ENCODE measurements at regions not wholly inside any gene's neighbourhood (a gene's known extent, or its start where the extent isn't known, plus 50 kb on each side); places are given as distances from the start of the nearest gene placed in this dataset.

DNA sequence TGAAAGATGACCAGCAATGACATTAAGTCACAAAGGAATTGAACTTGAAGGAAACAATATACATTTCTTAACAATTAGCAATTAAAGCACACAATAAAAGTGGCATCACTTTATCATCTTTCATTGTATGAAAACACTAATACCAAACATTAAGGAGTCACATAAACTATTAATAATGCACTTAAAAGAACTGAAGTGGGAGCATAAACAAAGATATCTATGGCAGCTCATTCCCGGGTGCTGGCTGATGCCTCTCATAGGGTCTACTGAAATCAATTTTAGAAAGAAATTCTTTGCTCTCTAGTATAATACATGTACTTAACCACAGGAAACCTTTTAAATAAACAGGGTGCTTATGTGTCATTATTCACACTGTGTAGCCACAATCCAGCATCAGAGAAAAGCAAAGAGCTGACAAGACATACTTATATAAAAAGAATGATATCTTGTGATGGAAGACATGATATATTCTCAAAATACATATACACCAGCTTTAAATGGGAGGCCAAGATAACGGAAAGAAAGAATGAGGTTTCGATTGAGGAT is 1207.8 kb downstream of the EFNB2 start:
- H3K9ac ChIP-seq (ENCODE audit: low read length in 2 of 2), result no peak overlapping the region
- H3K4me1 ChIP-seq (ENCODE audit: control insufficient read depth, insufficient read depth, low read length), result no peaks in the 10 kb centered on the region
- H3K27me3 ChIP-seq (ENCODE audit: control insufficient read depth in 1 of 2, insufficient read depth in 2 of 2, low read length in 2 of 2), result no peaks in the 10 kb centered on the region
- H3K36me3 ChIP-seq (ENCODE audit: control insufficient read depth in 2 of 2, insufficient read depth in 2 of 2, low read length in 2 of 2), result no peaks in the 10 kb centered on the region
- no peak overlapping the region for H3K4me3 ChIP-seq (ENCODE audit: low read length in 2 of 2)
- no peaks in the 10 kb centered on the region for H3K9me3 ChIP-seq (ENCODE audit: control insufficient read depth in 2 of 2, low read length in 2 of 2)
- H3K27ac ChIP-seq (ENCODE audit: low read length), result no peak overlapping the region

DNA sequence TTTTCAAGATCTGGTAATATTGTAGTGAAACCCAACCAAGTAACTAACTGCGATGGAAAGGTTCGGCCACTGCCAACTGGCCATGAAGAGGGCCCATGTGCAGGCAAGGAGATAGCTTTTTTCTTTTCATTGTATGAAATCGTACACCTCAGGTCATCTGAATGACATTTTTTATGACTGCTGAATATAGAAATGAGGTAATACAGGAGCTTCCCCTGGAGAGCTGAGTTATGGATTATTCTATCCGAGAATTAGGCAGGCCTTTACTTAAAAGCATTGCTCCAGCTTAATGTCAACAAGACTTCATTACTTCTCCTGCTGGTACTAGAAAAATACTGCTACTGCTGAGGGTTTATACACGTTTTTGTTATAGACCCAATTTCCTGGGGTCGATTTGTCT is 1215.6 kb downstream of the EFNB2 start:
- no peaks in the 10 kb centered on the region for H3K27me3 ChIP-seq (ENCODE audit: control insufficient read depth in 1 of 2, insufficient read depth in 2 of 2, low read length in 2 of 2)
- no peak overlapping the region for H3K4me3 ChIP-seq (ENCODE audit: low read length in 2 of 2)
- H3K9ac ChIP-seq (ENCODE audit: low read length in 2 of 2), result no peak overlapping the region
- no peaks in the 10 kb centered on the region for H3K36me3 ChIP-seq (ENCODE audit: control insufficient read depth in 2 of 2, insufficient read depth in 2 of 2, low read length in 2 of 2)
- no peak overlapping the region for H3K27ac ChIP-seq (ENCODE audit: low read length)
- no peaks in the 10 kb centered on the region for H3K9me3 ChIP-seq (ENCODE audit: control insufficient read depth in 2 of 2, low read length in 2 of 2)
- no peaks in the 10 kb centered on the region for H3K4me1 ChIP-seq (ENCODE audit: control insufficient read depth, insufficient read depth, low read length)

DNA sequence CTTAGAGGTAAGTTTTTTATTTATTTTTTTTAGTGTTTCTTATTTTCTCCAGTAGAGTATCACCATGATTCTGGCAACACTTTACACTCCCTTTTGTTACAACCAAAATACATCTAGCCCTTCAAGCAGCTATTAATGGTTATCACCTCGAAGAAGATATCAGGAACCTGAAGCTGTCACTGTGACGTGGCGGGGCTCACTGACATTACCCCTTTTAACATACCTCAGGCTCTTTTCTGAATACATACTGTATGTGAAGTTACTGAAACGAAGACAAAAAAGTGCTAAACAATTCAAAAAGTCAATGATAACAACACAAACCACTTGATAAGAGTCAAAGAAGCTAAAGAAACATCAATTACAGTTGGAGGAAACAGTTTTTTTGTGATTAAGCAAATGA is 1218.7 kb downstream of the EFNB2 start:
- Histone ChIP-seq H3K27me3 (ENCODE audit: control insufficient read depth in 1 of 2, insufficient read depth in 2 of 2, low read length in 2 of 2) (no peaks in the 10 kb centered on the region), H3K27ac (ENCODE audit: low read length) (no peak overlapping the region), H3K9ac (ENCODE audit: low read length in 2 of 2) (no peak overlapping the region), H3K9me3 (ENCODE audit: control insufficient read depth in 2 of 2, low read length in 2 of 2) (no peaks in the 10 kb centered on the region), H3K36me3 (ENCODE audit: control insufficient read depth in 2 of 2, insufficient read depth in 2 of 2, low read length in 2 of 2) (no peaks in the 10 kb centered on the region), H3K4me1 (ENCODE audit: control insufficient read depth, insufficient read depth, low read length) (no peaks in the 10 kb centered on the region), H3K4me3 (ENCODE audit: low read length in 2 of 2) (no peak overlapping the region)

GRCh38 chr13:105312906-105313305 is 1222.6 kb downstream of the EFNB2 start:
- H3K9ac ChIP-seq (ENCODE audit: low read length in 2 of 2), result no peak overlapping the region
- H3K36me3 ChIP-seq (ENCODE audit: control insufficient read depth in 2 of 2, insufficient read depth in 2 of 2, low read length in 2 of 2), result no peaks in the 10 kb centered on the region
- no peaks in the 10 kb centered on the region for H3K27me3 ChIP-seq (ENCODE audit: control insufficient read depth in 1 of 2, insufficient read depth in 2 of 2, low read length in 2 of 2)
- H3K4me3 ChIP-seq (ENCODE audit: low read length in 2 of 2), result no peak overlapping the region
- H3K27ac ChIP-seq (ENCODE audit: low read length), result no peak overlapping the region
- H3K9me3 ChIP-seq (ENCODE audit: control insufficient read depth in 2 of 2, low read length in 2 of 2), result no peaks in the 10 kb centered on the region
- H3K4me1 ChIP-seq (ENCODE audit: control insufficient read depth, insufficient read depth, low read length), result no peaks in the 10 kb centered on the region

GRCh38 chr13:105311094-105311493 is 1224.4 kb downstream of the EFNB2 start:
- Histone ChIP-seq H3K27me3 (ENCODE audit: control insufficient read depth in 1 of 2, insufficient read depth in 2 of 2, low read length in 2 of 2) (no peaks in the 10 kb centered on the region), H3K9ac (ENCODE audit: low read length in 2 of 2) (no peak overlapping the region), H3K27ac (ENCODE audit: low read length) (no peak overlapping the region), H3K4me3 (ENCODE audit: low read length in 2 of 2) (no peak overlapping the region), H3K36me3 (ENCODE audit: control insufficient read depth in 2 of 2, insufficient read depth in 2 of 2, low read length in 2 of 2) (no peaks in the 10 kb centered on the region), H3K9me3 (ENCODE audit: control insufficient read depth in 2 of 2, low read length in 2 of 2) (no peaks in the 10 kb centered on the region), H3K4me1 (ENCODE audit: control insufficient read depth, insufficient read depth, low read length) (no peaks in the 10 kb centered on the region)

GRCh38 chr13:105307776-105308175 is 1227.7 kb downstream of the EFNB2 start:
- Histone ChIP-seq H3K9me3 (ENCODE audit: control insufficient read depth in 2 of 2, low read length in 2 of 2) (no peaks in the 10 kb centered on the region), H3K4me1 (ENCODE audit: control insufficient read depth, insufficient read depth, low read length) (no peaks in the 10 kb centered on the region), H3K36me3 (ENCODE audit: control insufficient read depth in 2 of 2, insufficient read depth in 2 of 2, low read length in 2 of 2) (no peaks in the 10 kb centered on the region), H3K4me3 (ENCODE audit: low read length in 2 of 2) (no peak overlapping the region), H3K9ac (ENCODE audit: low read length in 2 of 2) (no peak overlapping the region), H3K27me3 (ENCODE audit: control insufficient read depth in 1 of 2, insufficient read depth in 2 of 2, low read length in 2 of 2) (no peaks in the 10 kb centered on the region), H3K27ac (ENCODE audit: low read length) (no peak overlapping the region)

DNA sequence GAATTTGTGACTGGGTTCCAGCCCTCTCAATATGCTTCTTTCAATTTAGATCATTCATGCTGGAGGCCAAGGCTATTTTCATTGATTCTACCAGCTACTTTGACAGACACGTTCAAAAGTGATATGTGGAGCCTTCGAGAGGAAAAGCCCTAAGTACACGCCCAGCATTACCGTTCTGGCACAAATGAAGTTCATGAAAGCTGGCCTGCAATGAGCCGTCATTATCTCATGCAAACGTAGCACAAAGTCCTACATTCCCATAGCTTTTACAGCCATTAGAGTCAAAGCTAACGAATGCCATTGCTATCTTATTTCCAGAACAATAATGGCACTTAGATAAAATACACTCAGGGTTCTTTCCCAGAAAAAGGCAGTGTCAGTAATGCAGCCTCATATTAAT is 1237.6 kb downstream of the EFNB2 start:
- Histone ChIP-seq H3K9ac (ENCODE audit: low read length in 2 of 2) (no peak overlapping the region), H3K36me3 (ENCODE audit: control insufficient read depth in 2 of 2, insufficient read depth in 2 of 2, low read length in 2 of 2) (no peaks in the 10 kb centered on the region), H3K4me3 (ENCODE audit: low read length in 2 of 2) (no peak overlapping the region), H3K9me3 (ENCODE audit: control insufficient read depth in 2 of 2, low read length in 2 of 2) (no peaks in the 10 kb centered on the region), H3K27ac (ENCODE audit: low read length) (no peak overlapping the region), H3K27me3 (ENCODE audit: control insufficient read depth in 1 of 2, insufficient read depth in 2 of 2, low read length in 2 of 2) (no peaks in the 10 kb centered on the region), H3K4me1 (ENCODE audit: control insufficient read depth, insufficient read depth, low read length) (no peaks in the 10 kb centered on the region)

DNA sequence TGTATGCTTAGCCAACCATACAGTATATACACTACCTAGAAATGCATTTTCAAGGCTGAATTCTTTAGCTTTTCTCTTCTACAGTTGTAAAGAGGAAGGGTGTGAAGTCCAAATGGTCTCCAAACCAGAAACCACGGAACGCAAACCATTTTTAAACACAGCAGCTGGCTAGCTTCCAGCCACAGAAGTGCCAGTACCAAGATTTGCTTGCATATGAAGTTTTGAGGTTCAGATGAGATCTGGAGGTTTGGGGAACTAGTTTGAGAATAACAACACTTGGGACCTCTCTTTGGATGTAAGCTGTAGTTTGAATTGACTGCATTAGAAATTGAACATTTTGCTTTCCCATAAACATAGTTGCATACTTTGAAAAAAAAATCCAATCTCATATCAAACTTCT is 1243.5 kb downstream of the EFNB2 start:
- no peaks in the 10 kb centered on the region for H3K9me3 ChIP-seq (ENCODE audit: control insufficient read depth in 2 of 2, low read length in 2 of 2)
- no peak overlapping the region for H3K4me3 ChIP-seq (ENCODE audit: low read length in 2 of 2)
- no peaks in the 10 kb centered on the region for H3K4me1 ChIP-seq (ENCODE audit: control insufficient read depth, insufficient read depth, low read length)
- H3K27me3 ChIP-seq (ENCODE audit: control insufficient read depth in 1 of 2, insufficient read depth in 2 of 2, low read length in 2 of 2), result no peaks in the 10 kb centered on the region
- no peaks in the 10 kb centered on the region for H3K36me3 ChIP-seq (ENCODE audit: control insufficient read depth in 2 of 2, insufficient read depth in 2 of 2, low read length in 2 of 2)
- H3K27ac ChIP-seq (ENCODE audit: low read length), result no peak overlapping the region
- H3K9ac ChIP-seq (ENCODE audit: low read length in 2 of 2), result no peak overlapping the region

GRCh38 chr13:105290596-105290995 is 1244.9 kb downstream of the EFNB2 start:
- no peaks in the 10 kb centered on the region for H3K4me1 ChIP-seq (ENCODE audit: control insufficient read depth, insufficient read depth, low read length)
- no peak overlapping the region for H3K9ac ChIP-seq (ENCODE audit: low read length in 2 of 2)
- no peak overlapping the region for H3K4me3 ChIP-seq (ENCODE audit: low read length in 2 of 2)

GRCh38 chr13:105285526-105285925 is 1249.9 kb downstream of the EFNB2 start:
- no peak overlapping the region for H3K4me3 ChIP-seq (ENCODE audit: low read length in 2 of 2)
- H3K4me1 ChIP-seq (ENCODE audit: control insufficient read depth, insufficient read depth, low read length), result no peaks in the 10 kb centered on the region
- H3K9me3 ChIP-seq (ENCODE audit: control insufficient read depth in 2 of 2, low read length in 2 of 2), result no peaks in the 10 kb centered on the region
- no peaks in the 10 kb centered on the region for H3K36me3 ChIP-seq (ENCODE audit: control insufficient read depth in 2 of 2, insufficient read depth in 2 of 2, low read length in 2 of 2)
- H3K27ac ChIP-seq (ENCODE audit: low read length), result no peak overlapping the region
- no peaks in the 10 kb centered on the region for H3K27me3 ChIP-seq (ENCODE audit: control insufficient read depth in 1 of 2, insufficient read depth in 2 of 2, low read length in 2 of 2)
- no peak overlapping the region for H3K9ac ChIP-seq (ENCODE audit: low read length in 2 of 2)

More at GRCh38 chr13:105290596-105290995, 1244.9 kb downstream of the EFNB2 start:
- Histone ChIP-seq H3K27ac (ENCODE audit: low read length) (no peak overlapping the region), H3K27me3 (ENCODE audit: control insufficient read depth in 1 of 2, insufficient read depth in 2 of 2, low read length in 2 of 2) (no peaks in the 10 kb centered on the region), H3K9me3 (ENCODE audit: control insufficient read depth in 2 of 2, low read length in 2 of 2) (no peaks in the 10 kb centered on the region), H3K36me3 (ENCODE audit: control insufficient read depth in 2 of 2, insufficient read depth in 2 of 2, low read length in 2 of 2) (no peaks in the 10 kb centered on the region)

DNA sequence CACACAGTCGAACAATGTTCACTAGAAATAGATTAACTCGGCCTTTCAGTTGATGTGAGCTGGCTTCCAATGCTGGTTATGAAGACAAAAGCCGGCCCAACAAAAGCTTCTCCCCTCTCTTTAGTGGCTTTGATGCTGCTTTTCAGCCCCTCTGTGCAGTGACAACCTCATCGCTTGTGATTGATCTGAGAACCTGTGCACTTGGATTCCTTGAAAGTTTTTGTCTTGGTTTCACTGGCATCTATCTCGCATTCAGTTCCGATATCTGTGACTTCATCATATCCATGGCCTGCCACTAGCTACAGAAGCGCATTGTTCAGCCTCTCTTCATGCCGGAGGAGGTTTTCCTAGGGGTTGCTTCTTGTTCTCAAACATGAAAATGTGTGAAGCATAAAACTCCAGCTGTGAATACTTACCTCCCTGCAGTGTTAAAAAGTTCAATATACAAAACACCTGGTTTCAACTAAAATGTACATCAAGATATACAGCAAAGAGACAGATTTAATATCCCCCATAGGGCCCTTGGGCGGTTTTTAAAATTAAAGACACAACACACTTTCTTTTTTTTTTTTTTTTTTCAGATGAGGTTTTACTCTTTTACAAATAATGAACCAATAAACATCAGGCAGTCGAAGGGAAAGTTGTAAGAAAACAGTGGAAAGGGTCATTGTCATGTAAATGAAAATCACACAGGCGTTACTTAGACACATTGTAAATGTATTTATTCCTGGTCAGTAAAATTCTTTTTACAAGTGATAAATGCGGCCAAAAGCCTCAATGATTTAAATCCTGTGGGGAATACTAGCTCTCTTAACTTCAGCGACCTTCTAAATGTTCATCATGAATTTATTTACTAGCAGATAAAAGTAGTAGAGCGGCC is 1252.8 kb downstream of the EFNB2 start:
- Histone ChIP-seq H3K9ac (ENCODE audit: low read length in 2 of 2) (no peak overlapping the region), H3K27ac (ENCODE audit: low read length) (no peak overlapping the region), H3K36me3 (ENCODE audit: control insufficient read depth in 2 of 2, insufficient read depth in 2 of 2, low read length in 2 of 2) (no peaks in the 10 kb centered on the region), H3K9me3 (ENCODE audit: control insufficient read depth in 2 of 2, low read length in 2 of 2) (no peaks in the 10 kb centered on the region), H3K27me3 (ENCODE audit: control insufficient read depth in 1 of 2, insufficient read depth in 2 of 2, low read length in 2 of 2) (no peaks in the 10 kb centered on the region), H3K4me3 (ENCODE audit: low read length in 2 of 2) (no peak overlapping the region), H3K4me1 (ENCODE audit: control insufficient read depth, insufficient read depth, low read length) (no peaks in the 10 kb centered on the region)
